Mesenchymal stem cell (in vitro differentiated cells and primary cell): ENCODE measurements at regions not wholly inside any gene's neighbourhood (a gene's known extent, or its start where the extent isn't known, plus 50 kb on each side); places are given as distances from the start of the nearest gene placed in this dataset.

ENCODE experiments used
- DNase-seq: peaks from one replicate; pipeline ENCODE4 v3.0.0-alpha.2; 2013
- H2AFZ ChIP-seq: one replicate; pipeline ENCODE4 v1.6.1; 2013; ENCODE audit warnings: low read depth, mild to moderate bottlenecking, control low read depth, inconsistent platforms, low read length, moderate library complexity
- H2AK5ac ChIP-seq: 2 replicates; pipeline ENCODE4 v1.6.1; 2013; ENCODE audit warnings: low read length, moderate library complexity, mild to moderate bottlenecking, inconsistent platforms; ENCODE audit not compliant: severe bottlenecking
- H2BK120ac ChIP-seq: one replicate; pipeline ENCODE4 v1.6.1; 2013; ENCODE audit warnings: low read depth, mild to moderate bottlenecking, inconsistent platforms, low read length, moderate library complexity
- H2BK12ac ChIP-seq, 2 experiments: one replicate each; pipeline ENCODE4 v1.6.1; 2013; ENCODE audit warnings: inconsistent platforms in 2 of 2, low read length in 2 of 2, mild to moderate bottlenecking in 2 of 2, moderate library complexity in 2 of 2, control low read depth in 1 of 2
- H2BK15ac ChIP-seq: one replicate; pipeline ENCODE4 v1.6.1; 2013; ENCODE audit warnings: mild to moderate bottlenecking, low read depth, inconsistent platforms; ENCODE audit not compliant: poor library complexity, severe bottlenecking
- H2BK5ac ChIP-seq: 2 replicates; pipeline ENCODE4 v1.6.1; 2013; ENCODE audit warnings: low read depth, mild to moderate bottlenecking, low read length, control low read depth, inconsistent platforms; ENCODE audit not compliant: poor library complexity, severe bottlenecking
- H3K14ac ChIP-seq, 2 experiments: one replicate each; pipeline ENCODE4 v1.6.1; 2013; ENCODE audit warnings: inconsistent platforms in 2 of 2, low read length in 2 of 2, control low read depth in 1 of 2, mild to moderate bottlenecking in 1 of 2, moderate library complexity in 1 of 2
- H3K18ac ChIP-seq, 2 experiments: one replicate each; pipeline ENCODE4 v1.6.1; 2013; ENCODE audit warnings: inconsistent platforms in 2 of 2, low read length in 2 of 2, control low read depth in 1 of 2, low read depth in 1 of 2, mild to moderate bottlenecking in 1 of 2
- H3K23ac ChIP-seq, 2 experiments: one replicate each; pipeline ENCODE4 v1.6.1; 2013; ENCODE audit warnings: inconsistent platforms in 2 of 2, low read length in 2 of 2, mild to moderate bottlenecking in 2 of 2, moderate library complexity in 2 of 2, control low read depth in 1 of 2
- H3K27ac ChIP-seq: 2 replicates; pipeline ENCODE4 v1.5.1; 2013; ENCODE audit warnings: mild to moderate bottlenecking, moderate library complexity, low read length, control low read depth, inconsistent platforms; ENCODE audit not compliant: poor library complexity, severe bottlenecking
- H3K27me3 ChIP-seq, 2 experiments: 2 replicates each; pipeline versions ENCODE4 v1.6.1 to v1.7.0; 2013; ENCODE audit warnings: low read length in 2 of 2, mild to moderate bottlenecking in 2 of 2, moderate library complexity in 2 of 2, control low read depth in 1 of 2, inconsistent platforms in 1 of 2; ENCODE audit not compliant: control insufficient read depth in 1 of 2, insufficient read depth in 1 of 2
- H3K36me3 ChIP-seq, 2 experiments: 2 replicates each; pipeline versions ENCODE4 v1.6.1 to v1.7.0; 2013; ENCODE audit warnings: low read length in 2 of 2, control low read depth in 1 of 2, inconsistent platforms in 1 of 2, low read depth in 1 of 2, mild to moderate bottlenecking in 1 of 2; ENCODE audit not compliant: insufficient read depth in 2 of 2, control insufficient read depth in 1 of 2
- H3K4ac ChIP-seq, 2 experiments: one replicate each; pipeline ENCODE4 v1.6.1; 2013; ENCODE audit warnings: inconsistent platforms in 2 of 2, low read length in 2 of 2, mild to moderate bottlenecking in 2 of 2, moderate library complexity in 2 of 2, control low read depth in 1 of 2, low read depth in 1 of 2
- H3K4me1 ChIP-seq: 2 replicates; pipeline ENCODE4 v1.6.1; 2013; ENCODE audit warnings: low read depth, low read length, control low read depth; ENCODE audit not compliant: control insufficient read depth, insufficient read depth
- H3K4me2 ChIP-seq: 2 replicates; pipeline ENCODE4 v1.6.1; 2013; ENCODE audit warnings: low read length, mild to moderate bottlenecking, inconsistent platforms; ENCODE audit not compliant: poor library complexity, severe bottlenecking
- H3K4me3 ChIP-seq, 2 experiments: 2 replicates each; pipeline versions ENCODE4 v1.5.1 to v1.7.0; 2013; ENCODE audit warnings: low read length in 2 of 2, mild to moderate bottlenecking in 2 of 2, control low read depth in 1 of 2, low read depth in 1 of 2; ENCODE audit not compliant: insufficient read depth in 1 of 2
- H3K79me1 ChIP-seq: replicated peaks from 2 replicates; pipeline ENCODE4 v1.6.1; 2013; ENCODE audit warnings: mild to moderate bottlenecking, control low read depth, low read length, inconsistent platforms; ENCODE audit not compliant: poor library complexity, severe bottlenecking
- H3K9ac ChIP-seq: 2 replicates; pipeline ENCODE4 v1.7.0; 2013; ENCODE audit warnings: mild to moderate bottlenecking, low read length, moderate library complexity
- H3K9me3 ChIP-seq: 2 replicates; pipeline ENCODE4 v1.7.0; 2013; ENCODE audit warnings: mild to moderate bottlenecking, low read length; ENCODE audit not compliant: control insufficient read depth
- H4K8ac ChIP-seq: one replicate; pipeline ENCODE4 v1.6.1; 2013; ENCODE audit warnings: inconsistent platforms, mild to moderate bottlenecking, low read length, moderate library complexity
- H4K91ac ChIP-seq: one replicate; pipeline ENCODE4 v1.6.1; 2013; ENCODE audit warnings: mild to moderate bottlenecking, low read length, inconsistent platforms
- WGBS: methylation state at CpG from one replicate; pipeline ENCODE4 v1.1.7; 2013; ENCODE audit warnings: mixed read lengths; 5-methylcytosine and 5-hydroxymethylcytosine counted together

DNA sequence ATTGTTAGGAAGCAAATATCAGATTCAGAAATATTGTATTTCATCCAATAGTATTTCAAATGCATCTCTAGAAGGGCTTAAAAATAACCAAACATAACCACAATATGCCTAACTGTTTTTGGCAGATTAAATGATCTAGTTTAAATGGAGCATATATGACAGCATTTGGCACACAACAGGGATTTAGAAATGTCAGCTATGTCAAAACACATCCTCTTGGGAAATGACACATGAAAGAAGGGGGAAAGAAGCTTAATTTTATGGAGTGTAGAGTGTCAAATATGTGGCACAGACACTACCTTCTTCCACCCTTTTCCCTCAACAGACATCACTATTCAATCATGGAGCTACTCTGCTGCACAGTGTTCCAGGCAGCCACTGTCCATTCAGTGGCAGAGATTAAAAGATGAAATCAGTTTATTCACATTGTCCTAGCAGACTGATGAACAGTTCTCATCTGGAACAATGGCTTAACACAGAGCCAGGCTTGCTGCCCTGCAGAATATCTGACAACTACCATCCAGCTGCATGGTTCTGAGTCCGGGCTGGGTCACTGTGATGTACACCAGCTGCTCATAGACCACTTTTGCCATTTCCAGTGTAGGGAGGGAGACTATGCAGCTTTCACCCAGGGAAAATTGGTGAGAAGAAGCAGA is 349.8 kb downstream of the DHX35 start:
- Histone ChIP-seq H4K8ac (no peak overlapping the region), H3K18ac (no peak overlapping the region), H3K27me3 (peaks cover 0 to 27% of the 10 kb centered on the region in 2 experiments), H3K4me2 (no peak overlapping the region), H3K79me1 (no peaks in the 10 kb centered on the region), H3K4me1 (no peaks in the 10 kb centered on the region), H3K27ac (no peak overlapping the region), H2AFZ (no peak overlapping the region), H2BK12ac (no peak overlapping the region), H3K4me3 (no peak overlapping the region), H2BK120ac (no peak overlapping the region), H3K14ac (no peak overlapping the region), H3K36me3 (no peaks in the 10 kb centered on the region), H2BK5ac (no peak overlapping the region), H3K23ac (no peak overlapping the region), H4K91ac (no peak overlapping the region), H2AK5ac (no peak overlapping the region), H3K4ac (no peak overlapping the region), H3K9ac (no peak overlapping the region), H3K9me3 (peaks cover 11% of the 10 kb centered on the region), H2BK15ac (no peak overlapping the region)
- WGBS = 44% methylated on average over 1 of the region's 1 CpG
- DNase-seq = no peak

DNA sequence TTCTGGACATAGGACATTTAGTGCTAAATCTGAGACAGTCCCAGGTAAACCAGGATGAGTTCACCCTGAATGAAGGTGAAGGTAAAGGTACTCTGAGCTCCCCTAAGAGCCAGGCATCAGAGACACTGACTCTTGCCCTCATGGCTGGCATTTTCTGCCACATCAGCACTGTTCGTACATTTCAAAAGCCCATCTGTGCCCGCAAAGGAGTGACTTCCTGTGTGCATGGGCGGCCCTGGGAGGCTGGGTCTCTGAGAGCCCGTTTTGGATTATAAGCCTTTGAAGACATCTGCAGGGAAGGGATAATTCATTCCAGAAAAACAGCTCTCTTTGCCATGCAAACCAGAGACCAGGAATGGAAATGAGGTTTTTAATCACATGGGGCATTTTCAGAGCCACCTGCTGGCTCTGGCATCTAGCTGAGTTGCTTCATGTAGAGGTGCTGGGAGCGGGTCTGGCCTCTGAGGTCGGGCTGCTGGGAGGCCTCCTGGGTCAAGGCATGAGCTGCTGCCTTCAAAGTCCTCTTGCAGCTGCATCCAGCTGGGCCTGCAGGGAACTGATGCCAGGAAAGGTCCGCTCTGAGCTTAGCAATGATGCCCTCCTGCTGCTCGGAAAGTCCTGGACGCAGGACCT is 348.3 kb downstream of the DHX35 start:
- H3K23ac ChIP-seq = no peak overlapping the region
- H2BK5ac ChIP-seq = no peak overlapping the region
- H2BK12ac ChIP-seq = no peak overlapping the region
- no peak overlapping the region for H3K4me2 ChIP-seq
- no peak overlapping the region for H4K91ac ChIP-seq
- H3K4ac ChIP-seq = no peak overlapping the region
- no peak overlapping the region for H2BK15ac ChIP-seq
- peaks cover 11% of the 10 kb centered on the region for H3K9me3 ChIP-seq
- H3K79me1 ChIP-seq = no peaks in the 10 kb centered on the region
- no peak overlapping the region for H2AK5ac ChIP-seq
- no peaks in the 10 kb centered on the region for H3K36me3 ChIP-seq
- no peak overlapping the region for H3K27ac ChIP-seq
- H3K27me3 ChIP-seq = peaks cover 0 to 14% of the 10 kb centered on the region in 2 experiments
- no peak overlapping the region for H3K4me3 ChIP-seq
- no peak overlapping the region for H4K8ac ChIP-seq
- H2BK120ac ChIP-seq = no peak overlapping the region
- no peak overlapping the region for H2AFZ ChIP-seq
- H3K9ac ChIP-seq = no peak overlapping the region
- no peak overlapping the region for H3K18ac ChIP-seq
- 53% methylated on average over 9 of the region's 9 CpGs for WGBS
- H3K4me1 ChIP-seq = no peaks in the 10 kb centered on the region
- no peak overlapping the region for H3K14ac ChIP-seq
- DNase-seq = no peak

DNA sequence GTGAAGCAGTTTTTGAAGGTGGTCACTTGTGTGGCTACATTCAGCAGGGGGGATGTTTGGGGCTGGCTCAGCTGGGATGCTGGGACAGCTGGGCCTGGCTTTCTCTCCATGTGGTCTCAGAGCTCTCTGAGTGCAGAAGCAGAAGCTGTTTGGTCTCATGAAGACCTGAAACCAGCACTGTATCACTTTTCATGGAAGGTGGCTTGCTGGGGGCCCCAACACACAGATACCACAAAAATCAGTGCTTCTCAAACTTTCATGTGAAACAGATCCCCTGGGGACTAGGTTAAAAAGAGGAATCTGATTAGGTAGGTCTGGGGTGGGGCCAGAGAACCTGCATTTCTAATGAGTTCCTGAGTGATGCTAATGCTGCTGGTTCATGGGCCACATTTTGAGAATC is 347.3 kb downstream of the DHX35 start:
- Histone ChIP-seq H2AFZ (no peak overlapping the region), H3K27ac (no peak overlapping the region), H3K4me1 (no peaks in the 10 kb centered on the region), H4K8ac (no peak overlapping the region), H3K23ac (no peak overlapping the region), H3K4ac (no peak overlapping the region), H2BK5ac (no peak overlapping the region), H3K79me1 (no peaks in the 10 kb centered on the region), H3K9me3 (peaks cover 11% of the 10 kb centered on the region), H3K14ac (no peak overlapping the region), H3K27me3 (peaks cover 0 to 16% of the 10 kb centered on the region in 2 experiments), H4K91ac (no peak overlapping the region), H3K36me3 (no peaks in the 10 kb centered on the region), H3K9ac (no peak overlapping the region), H2BK12ac (no peak overlapping the region), H2BK15ac (no peak overlapping the region), H3K18ac (no peak overlapping the region), H2AK5ac (no peak overlapping the region), H2BK120ac (no peak overlapping the region), H3K4me3 (no peak overlapping the region), H3K4me2 (no peak overlapping the region)
- no peak for DNase-seq

DNA sequence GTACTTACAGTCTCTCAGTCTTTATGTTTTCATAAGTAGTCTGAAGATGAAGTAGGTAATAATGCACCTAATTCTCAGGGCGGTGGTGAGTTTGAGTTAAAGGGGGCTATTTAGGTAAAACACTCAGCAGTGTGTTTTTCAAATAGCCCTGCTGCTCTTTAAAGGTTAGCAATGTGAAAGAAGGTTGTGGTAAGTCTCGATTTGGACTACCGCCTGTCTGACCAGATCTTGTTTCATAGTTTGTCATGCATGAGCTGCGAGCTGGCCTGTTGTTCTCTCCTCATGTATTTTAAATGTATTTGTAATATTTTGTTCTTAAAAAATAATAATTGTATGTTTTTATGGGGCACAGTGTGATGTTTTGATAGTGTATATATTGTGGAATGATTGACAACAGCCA is 340.2 kb downstream of the DHX35 start:
- Histone ChIP-seq H3K23ac (no peak overlapping the region), H2AK5ac (no peak overlapping the region), H3K27ac (no peak overlapping the region), H3K4me2 (no peak overlapping the region), H3K9ac (no peak overlapping the region), H2BK12ac (no peak overlapping the region), H3K14ac (no peak overlapping the region), H4K91ac (no peak overlapping the region), H4K8ac (no peak overlapping the region), H2BK15ac (no peak overlapping the region), H2BK5ac (no peak overlapping the region), H3K4ac (no peak overlapping the region), H2AFZ (no peak overlapping the region), H3K4me3 (no peak overlapping the region), H3K36me3 (no peaks in the 10 kb centered on the region), H2BK120ac (no peak overlapping the region), H3K18ac (no peak overlapping the region), H3K9me3 (no peaks in the 10 kb centered on the region), H3K79me1 (no peaks in the 10 kb centered on the region), H3K27me3 (peaks cover 0 to 8% of the 10 kb centered on the region in 2 experiments), H3K4me1 (no peaks in the 10 kb centered on the region)
- 76% methylated on average over 3 of the region's 4 CpGs for WGBS
- DNase-seq = no peak
